ES-I3 (cell line): ENCODE measurements at regions not wholly inside any gene's neighbourhood (a gene's known extent, or its start where the extent isn't known, plus 50 kb on each side); places are given as distances from the start of the nearest gene placed in this dataset.
"Not testable (repeated sequence)": the region's sequence is repeated elsewhere in the genome, so short reads cannot be mapped to it uniquely, and the experiment has no call there.

Source experiments
- H3K36me3 ChIP-seq: 2 replicates; pipeline ENCODE4 v1.6.1; 2013; ENCODE audit warnings: mild to moderate bottlenecking, low read length, control low read depth, moderate library complexity; ENCODE audit not compliant: insufficient read depth
- H3K4me1 ChIP-seq: 2 replicates; pipeline ENCODE4 v1.6.1; 2013; ENCODE audit warnings: mild to moderate bottlenecking, control low read depth, low read length; ENCODE audit not compliant: insufficient read depth
- H3K9ac ChIP-seq: 2 replicates; pipeline ENCODE4 v1.6.1; 2013; ENCODE audit warnings: low read depth, mild to moderate bottlenecking, low read length, moderate library complexity
- H3K9me3 ChIP-seq: 2 replicates; pipeline ENCODE4 v1.6.1; 2013; ENCODE audit warnings: mild to moderate bottlenecking, low read length, moderate library complexity; ENCODE audit not compliant: control insufficient read depth, insufficient read depth

GRCh38 chr9:7739595-7739994, 60.0 kb downstream of the DMAC1 start:
- H3K36me3 ChIP-seq: no peaks in the 10 kb centered on the region
- no peaks in the 10 kb centered on the region for H3K9me3 ChIP-seq
- H3K4me1 ChIP-seq: no peaks in the 10 kb centered on the region
- no peak overlapping the region for H3K9ac ChIP-seq

GRCh38 chr9:7735311-7735710, 64.3 kb downstream of the DMAC1 start:
- no peaks in the 10 kb centered on the region for H3K36me3 ChIP-seq
- H3K9ac ChIP-seq: no peak overlapping the region
- 0 out of 2 replicates have a peak, but pooled peaks cover 6% of the 10 kb centered on the region for H3K4me1 ChIP-seq
- H3K9me3 ChIP-seq: no peaks in the 10 kb centered on the region

GRCh38 chr9:7730164-7730445, 69.5 kb downstream of the DMAC1 start:
- Histone ChIP-seq H3K9ac (no peak overlapping the region), H3K4me1 (0 out of 2 replicates have a peak, but pooled peaks cover 6% of the 10 kb centered on the region), H3K9me3 (no peaks in the 10 kb centered on the region), H3K36me3 (no peaks in the 10 kb centered on the region)

- H3K36me3 ChIP-seq: no peaks in the 10 kb centered on the region
- H3K9ac ChIP-seq: no peak overlapping the region
- no peaks in the 10 kb centered on the region for H3K9me3 ChIP-seq
- H3K4me1 ChIP-seq: 0 out of 2 replicates have a peak, but pooled peaks cover 6% of the 10 kb centered on the region
Observed at GRCh38 chr9:7729371-7730163, 70.0 kb downstream of the DMAC1 start.

GRCh38 chr9:7721291-7721690, 78.3 kb downstream of the DMAC1 start:
- no peaks in the 10 kb centered on the region for H3K4me1 ChIP-seq
- H3K9me3 ChIP-seq: no peaks in the 10 kb centered on the region
- H3K9ac ChIP-seq: no peak overlapping the region
- H3K36me3 ChIP-seq: no peaks in the 10 kb centered on the region

- H3K36me3 ChIP-seq, H3K9me3 ChIP-seq, H3K4me1 ChIP-seq, H3K9ac ChIP-seq: not testable (repeated sequence)
Observed at GRCh38 chr9:7713088-7713487, 86.5 kb downstream of the DMAC1 start.

- no peak overlapping the region for H3K9ac ChIP-seq
- H3K9me3 ChIP-seq: no peaks in the 10 kb centered on the region
- H3K4me1 ChIP-seq: no peaks in the 10 kb centered on the region
- no peaks in the 10 kb centered on the region for H3K36me3 ChIP-seq
Observed at GRCh38 chr9:7710686-7711085, 88.9 kb downstream of the DMAC1 start.

- no peaks in the 10 kb centered on the region for H3K36me3 ChIP-seq
- H3K4me1 ChIP-seq: no peaks in the 10 kb centered on the region
- no peak overlapping the region for H3K9ac ChIP-seq
- no peaks in the 10 kb centered on the region for H3K9me3 ChIP-seq
Observed at GRCh38 chr9:7707934-7708333, 91.6 kb downstream of the DMAC1 start.

- Histone ChIP-seq H3K9me3 (no peaks in the 10 kb centered on the region; the same call in 1 of the 2 replicates), H3K4me1 (no peaks in the 10 kb centered on the region), H3K9ac (no peak overlapping the region), H3K36me3 (no peaks in the 10 kb centered on the region)
Observed at GRCh38 chr9:7704543-7704942, 95.0 kb downstream of the DMAC1 start.

- no peaks in the 10 kb centered on the region for H3K9me3 ChIP-seq
- H3K9ac ChIP-seq: no peak overlapping the region
- no peaks in the 10 kb centered on the region for H3K36me3 ChIP-seq
- H3K4me1 ChIP-seq: no peaks in the 10 kb centered on the region
Observed at GRCh38 chr9:7691909-7692308, 107.7 kb downstream of the DMAC1 start.

- H3K36me3 ChIP-seq: no peaks in the 10 kb centered on the region
- no peaks in the 10 kb centered on the region for H3K9me3 ChIP-seq
- no peak overlapping the region for H3K9ac ChIP-seq
- H3K4me1 ChIP-seq: no peaks in the 10 kb centered on the region
Observed at GRCh38 chr9:7690014-7690413, 109.6 kb downstream of the DMAC1 start.

- Histone ChIP-seq H3K9ac (no peak overlapping the region), H3K4me1 (no peaks in the 10 kb centered on the region), H3K36me3 (no peaks in the 10 kb centered on the region), H3K9me3 (no peaks in the 10 kb centered on the region)
Observed at GRCh38 chr9:7688626-7689025, 111.0 kb downstream of the DMAC1 start.

- no peaks in the 10 kb centered on the region for H3K9me3 ChIP-seq
- H3K36me3 ChIP-seq: no peaks in the 10 kb centered on the region
- no peaks in the 10 kb centered on the region for H3K4me1 ChIP-seq
- H3K9ac ChIP-seq: no peak overlapping the region
Observed at GRCh38 chr9:7676609-7677156, 122.9 kb downstream of the DMAC1 start.

GRCh38 chr9:7671847-7672246, 127.7 kb downstream of the DMAC1 start:
- H3K36me3 ChIP-seq: no peaks in the 10 kb centered on the region
- no peaks in the 10 kb centered on the region for H3K4me1 ChIP-seq
- no peak overlapping the region for H3K9ac ChIP-seq
- no peaks in the 10 kb centered on the region for H3K9me3 ChIP-seq

- H3K4me1 ChIP-seq: no peaks in the 10 kb centered on the region
- no peaks in the 10 kb centered on the region for H3K9me3 ChIP-seq
- no peaks in the 10 kb centered on the region for H3K36me3 ChIP-seq
- no peak overlapping the region for H3K9ac ChIP-seq
Observed at GRCh38 chr9:7668541-7668940, 131.0 kb downstream of the DMAC1 start.
